NCI-H2196 treated with DMSO at 0.1 percent for 48 hours (cell line): ENCODE measurements at regions not wholly inside any gene's neighbourhood (a gene's known extent, or its start where the extent isn't known, plus 50 kb on each side); places are given as distances from the start of the nearest gene placed in this dataset.

Source experiments
- DNase-seq: peaks from one replicate; lab custom pipeline; 2025; ENCODE audit not compliant: unreplicated experiment; lab: John Stamatoyannopoulos, UW

GRCh38 chr1:5751163-5751540 lies 241.1 kb downstream of the NPHP4 start:
- DNase-seq = no peak

- no peak for DNase-seq
These were observed 241.8 kb downstream of the NPHP4 start for GRCh38 chr1:5750186-5751162.

GRCh38 chr1:5748286-5749225 lies 243.7 kb downstream of the NPHP4 start:
- no peak for DNase-seq

GRCh38 chr1:5747426-5748285 lies 244.6 kb downstream of the NPHP4 start:
- no peak for DNase-seq

GRCh38 chr1:5746611-5747425 lies 245.4 kb downstream of the NPHP4 start:
- no peak for DNase-seq

- peak; percentile 55 for DNase-seq
These were observed 246.2 kb downstream of the NPHP4 start for GRCh38 chr1:5745800-5746610.

GRCh38 chr1:5744911-5745799 lies 247.1 kb downstream of the NPHP4 start:
- no peak for DNase-seq

GRCh38 chr1:5744341-5744740 lies 247.9 kb downstream of the NPHP4 start:
- no peak for DNase-seq

- DNase-seq = no peak
These were observed 248.7 kb downstream of the NPHP4 start for GRCh38 chr1:5743435-5744095.

- DNase-seq = no peak
These were observed 249.4 kb downstream of the NPHP4 start for GRCh38 chr1:5742801-5743200.

GRCh38 chr1:5742032-5742431 lies 250.2 kb downstream of the NPHP4 start:
- no peak for DNase-seq

- no peak for DNase-seq
These were observed 251.1 kb downstream of the NPHP4 start for GRCh38 chr1:5740865-5741860.

- no peak for DNase-seq
These were observed 251.8 kb downstream of the NPHP4 start for GRCh38 chr1:5740450-5740849.

GRCh38 chr1:5739561-5740078 lies 252.6 kb downstream of the NPHP4 start:
- DNase-seq = no peak

- DNase-seq = no peak
These were observed 253.2 kb downstream of the NPHP4 start for GRCh38 chr1:5738911-5739462.

GRCh38 chr1:5737081-5737480 lies 255.1 kb downstream of the NPHP4 start:
- no peak for DNase-seq
